ENCODE measurements at regions not wholly inside any gene's neighbourhood (a gene's known extent, or its start where the extent isn't known, plus 50 kb on each side); places are given as distances from the start of the nearest gene placed in this dataset.

GRCh38 chr2:136211701-136212100 is 93.8 kb upstream of the CXCR4 start:
- FAIRE-seq (no peak), DNase-seq (ENCODE audit: low read depth, low spot score) (no peak), ATAC-seq (no peak)
- SMC1A ChIA-PET (ENCODE audit: uncharacterized antibody, unreplicated experiment), result interaction anchor here (0.9 to 10.8 kb wide), 21 partner anchors 8 to 297 kb away, joined by 3 to 202 read pairs (median 10); no protein-coding TSS in a partner anchor
- H3K9ac ChIP-seq (ENCODE audit: control insufficient read depth, insufficient read depth, low read length), result no peak overlapping the region
- CTCF ChIA-PET, result interaction anchor here (0.6 to 1.9 kb wide), 8 partner anchors 12 to 172 kb away, joined by 3 to 11 read pairs (median 4); no protein-coding TSS in a partner anchor
- peaks cover 2% of the 10 kb centered on the region; the same call in 2 of the 3 replicates for H3K9me3 ChIP-seq (replicated peaks; ENCODE audit: control insufficient read depth, insufficient read depth, low read length)
- in situ Hi-C loops (cut with MboI), result no loop called here
- no peak overlapping the region for H2AFZ ChIP-seq (ENCODE audit: control insufficient read depth, low read depth, low read length)
- H3K27ac ChIP-seq (ENCODE audit: control insufficient read depth, insufficient read depth), result no peak overlapping the region
- no peak overlapping the region for H3K4me2 ChIP-seq (ENCODE audit: control insufficient read depth, insufficient read depth)
- no peaks in the 10 kb centered on the region for H3K36me3 ChIP-seq (ENCODE audit: control insufficient read depth in 2 of 2, insufficient read depth in 2 of 2, low read length in 1 of 2)
- H3K4me3 ChIP-seq, result no peak overlapping the region
- no peaks in the 10 kb centered on the region for H4K20me1 ChIP-seq (ENCODE audit: control insufficient read depth, insufficient read depth)
- peaks cover 0 to 6% of the 10 kb centered on the region in 2 experiments; a peak in 2 of 4 replicates for H3K27me3 ChIP-seq (replicated peaks in 1 of 2; ENCODE audit: control insufficient read depth in 2 of 2, insufficient read depth in 2 of 2, low read length in 1 of 2)
- peaks cover 14% of the 10 kb centered on the region for H3K4me1 ChIP-seq (ENCODE audit: control insufficient read depth, insufficient read depth, low read length)
- POLR2A ChIA-PET, result interaction anchor here (0.5 to 7.8 kb wide), 13 partner anchors 21 to 170 kb away, joined by 3 to 56 read pairs (median 7); no protein-coding TSS in a partner anchor
- H3K79me2 ChIP-seq (ENCODE audit: control insufficient read depth, insufficient read depth, low read length), result no peaks in the 10 kb centered on the region
- TF ChIP-seq SUPT20H (IDR thresholded peaks at IDR 0.05; ENCODE audit: borderline replicate concordance, control insufficient read depth, low read depth, low read length) (no peak), TAF1 (IDR thresholded peaks at IDR 0.05; ENCODE audit: borderline replicate concordance, low read depth, low read length) (no peak), JUND (IDR thresholded peaks at IDR 0.05; ENCODE audit: low read depth, low read length) (no peak)
- intact Hi-C loops (cut with micrococcal nuclease; ENCODE audit: unreplicated experiment), result loop anchor here (2.0 to 5.0 kb wide), 2 partner anchors 94 to 99 kb away; partner anchors contain the start of gene CXCR4
- BruUV-seq (replicated peaks), result no TSS peak
- RAD21 ChIA-PET (ENCODE audit: unreplicated experiment), result interaction anchor here (0.8 to 5.5 kb wide), 24 partner anchors 14 to 279 kb away, joined by 3 to 78 read pairs (median 6); no protein-coding TSS in a partner anchor

DNA sequence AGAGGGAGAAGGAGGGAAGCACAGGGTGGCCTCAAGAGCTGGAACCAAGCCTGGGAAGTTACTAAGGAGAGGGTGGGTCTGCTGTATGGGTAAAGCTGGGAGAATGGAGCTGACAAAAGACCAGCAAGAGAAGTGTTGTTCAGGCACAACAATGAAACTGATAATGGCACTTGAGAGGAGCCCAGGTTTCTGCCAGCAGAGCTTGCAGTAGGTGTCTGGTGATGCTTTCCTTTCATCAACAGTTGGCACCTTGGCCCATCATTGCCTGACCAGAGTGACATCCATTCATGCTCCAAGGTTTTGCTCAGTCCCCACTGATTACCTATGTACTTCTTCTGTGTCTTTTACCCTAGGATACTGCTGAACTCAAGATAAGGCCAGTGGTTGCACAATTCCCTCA is 92.9 kb upstream of the CXCR4 start:
- Histone ChIP-seq H3K36me3 (ENCODE audit: control insufficient read depth in 2 of 2, insufficient read depth in 2 of 2, low read length in 1 of 2) (no peaks in the 10 kb centered on the region), H3K9me3 (replicated peaks; ENCODE audit: control insufficient read depth, insufficient read depth, low read length) (peaks cover 2% of the 10 kb centered on the region; the same call in 2 of the 3 replicates), H2AFZ (ENCODE audit: control insufficient read depth, low read depth, low read length) (no peak overlapping the region), H3K9ac (ENCODE audit: control insufficient read depth, insufficient read depth, low read length) (no peak overlapping the region), H3K79me2 (ENCODE audit: control insufficient read depth, insufficient read depth, low read length) (no peaks in the 10 kb centered on the region), H3K4me2 (ENCODE audit: control insufficient read depth, insufficient read depth) (no peak overlapping the region), H3K4me1 (ENCODE audit: control insufficient read depth, insufficient read depth, low read length) (peaks cover 21% of the 10 kb centered on the region), H4K20me1 (ENCODE audit: control insufficient read depth, insufficient read depth) (no peaks in the 10 kb centered on the region), H3K27ac (ENCODE audit: control insufficient read depth, insufficient read depth) (no peak overlapping the region), H3K27me3 (replicated peaks in 1 of 2; ENCODE audit: control insufficient read depth in 2 of 2, insufficient read depth in 2 of 2, low read length in 1 of 2) (no peaks in the 10 kb centered on the region; a peak in 2 of 4 replicates), H3K4me3 (no peak overlapping the region)
- ChIA-PET POLR2A (interaction anchor here (1.2 to 7.8 kb wide), 7 partner anchors 16 to 171 kb away, joined by 3 to 56 read pairs (median 4); no protein-coding TSS in a partner anchor), SMC1A (ENCODE audit: uncharacterized antibody, unreplicated experiment) (interaction anchor here (0.7 to 10.8 kb wide), 18 partner anchors 9 to 171 kb away, joined by 3 to 202 read pairs (median 8); no protein-coding TSS in a partner anchor), RAD21 (ENCODE audit: unreplicated experiment) (interaction anchor here (0.8 to 5.5 kb wide), 15 partner anchors 16 to 296 kb away, joined by 3 to 78 read pairs (median 6); no protein-coding TSS in a partner anchor), CTCF (interaction anchor here (0.8 to 1.7 kb wide), 3 partner anchors 27 to 166 kb away, joined by 4 read pairs; no protein-coding TSS in a partner anchor)
- FAIRE-seq (no peak), DNase-seq (ENCODE audit: low read depth, low spot score) (no peak), ATAC-seq (no peak)
- BruUV-seq (replicated peaks), result no TSS peak
- intact Hi-C loops (cut with micrococcal nuclease; ENCODE audit: unreplicated experiment) (loop anchor here (5.0 kb wide), 1 partner anchor 94 kb away; the partner anchor contains the start of gene CXCR4), in situ Hi-C loops (cut with MboI) (no loop called here)
- TF ChIP-seq RCOR1 (conservative IDR thresholded peaks at IDR 0.05; ENCODE audit: low read depth, low read length) (no peak), NFIC (IDR thresholded peaks at IDR 0.05; ENCODE audit: low read depth, low read length) (no peak), ZSCAN29 (IDR thresholded peaks at IDR 0.05) (no peak), RAD21 (IDR thresholded peaks at IDR 0.05; ENCODE audit: insufficient read depth, low read depth, low read length) (no peak), NFYB (IDR thresholded peaks at IDR 0.05; ENCODE audit: insufficient read depth, low read depth, low read length) (no peak), ZBED1 (IDR thresholded peaks at IDR 0.05; ENCODE audit: borderline replicate concordance) (no peak), YBX1 (IDR thresholded peaks at IDR 0.05) (no peak), POLR2A (IDR thresholded peaks at IDR 0.05; ENCODE audit: low read depth, low read length) (no peak), PRDM15 (CRISPR knock-in tag; IDR thresholded peaks at IDR 0.05) (no peak), ZNF274 (IDR thresholded peaks at IDR 0.05; ENCODE audit: insufficient read depth, insufficient read length) (no peak)
- TF ChIP-seq, protein P1, sequence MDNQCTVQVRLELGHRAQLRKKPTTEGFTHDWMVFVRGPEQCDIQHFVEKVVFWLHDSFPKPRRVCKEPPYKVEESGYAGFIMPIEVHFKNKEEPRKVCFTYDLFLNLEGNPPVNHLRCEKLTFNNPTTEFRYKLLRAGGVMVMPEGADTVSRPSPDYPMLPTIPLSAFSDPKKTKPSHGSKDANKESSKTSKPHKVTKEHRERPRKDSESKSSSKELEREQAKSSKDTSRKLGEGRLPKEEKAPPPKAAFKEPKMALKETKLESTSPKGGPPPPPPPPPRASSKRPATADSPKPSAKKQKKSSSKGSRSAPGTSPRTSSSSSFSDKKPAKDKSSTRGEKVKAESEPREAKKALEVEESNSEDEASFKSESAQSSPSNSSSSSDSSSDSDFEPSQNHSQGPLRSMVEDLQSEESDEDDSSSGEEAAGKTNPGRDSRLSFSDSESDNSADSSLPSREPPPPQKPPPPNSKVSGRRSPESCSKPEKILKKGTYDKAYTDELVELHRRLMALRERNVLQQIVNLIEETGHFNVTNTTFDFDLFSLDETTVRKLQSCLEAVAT (IDR thresholded peaks at IDR 0.05), result no peak

Data from GM12878 (cell line).